ENCODE measurements at regions not wholly inside any gene's neighbourhood (a gene's known extent, or its start where the extent isn't known, plus 50 kb on each side); places are given as distances from the start of the nearest gene placed in this dataset.

DNA sequence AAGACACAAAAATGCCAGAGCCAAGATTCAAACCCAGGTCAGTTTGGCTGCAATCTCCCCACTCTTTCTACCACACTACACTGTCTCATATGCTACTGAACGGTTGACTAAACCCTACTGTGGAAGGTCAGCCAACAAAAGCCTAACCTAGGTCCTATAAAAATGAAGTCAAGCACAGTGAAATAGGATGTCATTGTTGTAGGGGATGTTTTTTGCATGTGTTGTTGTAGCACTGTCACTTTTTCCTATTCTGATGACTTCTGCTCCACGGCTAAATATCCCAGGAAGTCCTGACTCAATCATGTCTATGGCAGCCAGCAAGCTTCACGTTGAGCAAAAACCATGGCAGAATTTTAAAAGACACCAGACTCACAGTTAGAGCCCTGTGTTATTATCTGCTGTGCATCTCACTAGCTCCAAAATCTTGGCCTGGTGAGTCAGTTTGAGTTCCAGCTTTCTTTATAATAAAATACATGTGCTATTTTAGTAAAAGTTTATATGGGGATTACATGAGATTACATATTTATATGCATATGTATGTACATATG lies 322.1 kb upstream of the NT5E start:
- H3K4me3 ChIP-seq (ENCODE audit: low read depth, low read length), result no peak overlapping the region
- TF ChIP-seq, protein P1, sequence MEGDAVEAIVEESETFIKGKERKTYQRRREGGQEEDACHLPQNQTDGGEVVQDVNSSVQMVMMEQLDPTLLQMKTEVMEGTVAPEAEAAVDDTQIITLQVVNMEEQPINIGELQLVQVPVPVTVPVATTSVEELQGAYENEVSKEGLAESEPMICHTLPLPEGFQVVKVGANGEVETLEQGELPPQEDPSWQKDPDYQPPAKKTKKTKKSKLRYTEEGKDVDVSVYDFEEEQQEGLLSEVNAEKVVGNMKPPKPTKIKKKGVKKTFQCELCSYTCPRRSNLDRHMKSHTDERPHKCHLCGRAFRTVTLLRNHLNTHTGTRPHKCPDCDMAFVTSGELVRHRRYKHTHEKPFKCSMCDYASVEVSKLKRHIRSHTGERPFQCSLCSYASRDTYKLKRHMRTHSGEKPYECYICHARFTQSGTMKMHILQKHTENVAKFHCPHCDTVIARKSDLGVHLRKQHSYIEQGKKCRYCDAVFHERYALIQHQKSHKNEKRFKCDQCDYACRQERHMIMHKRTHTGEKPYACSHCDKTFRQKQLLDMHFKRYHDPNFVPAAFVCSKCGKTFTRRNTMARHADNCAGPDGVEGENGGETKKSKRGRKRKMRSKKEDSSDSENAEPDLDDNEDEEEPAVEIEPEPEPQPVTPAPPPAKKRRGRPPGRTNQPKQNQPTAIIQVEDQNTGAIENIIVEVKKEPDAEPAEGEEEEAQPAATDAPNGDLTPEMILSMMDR (IDR thresholded peaks at IDR 0.05; ENCODE audit: borderline replicate concordance, insufficient read depth, low read depth, low read length), result no peak

DNA sequence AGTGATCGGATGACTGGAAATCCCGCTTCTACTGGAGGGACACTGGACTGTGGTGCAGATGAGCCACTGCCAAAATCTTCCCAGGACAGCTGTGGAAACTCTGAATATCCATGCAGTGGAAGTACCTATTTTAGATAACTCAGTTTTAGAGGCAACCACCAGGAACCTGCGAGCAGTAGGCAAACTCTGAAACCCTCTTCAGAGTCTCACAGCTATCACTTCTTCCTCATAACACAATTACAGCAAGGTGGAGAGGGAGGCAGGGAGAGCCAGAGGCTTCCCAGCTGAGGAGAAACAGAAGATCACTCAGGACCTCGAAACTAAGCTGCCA lies 322.8 kb upstream of the NT5E start:
- H3K4me3 ChIP-seq (ENCODE audit: low read depth, low read length), result no peak overlapping the region
- TF ChIP-seq, protein P1 (IDR thresholded peaks at IDR 0.05; ENCODE audit: borderline replicate concordance, insufficient read depth, low read depth, low read length), result no peak

DNA sequence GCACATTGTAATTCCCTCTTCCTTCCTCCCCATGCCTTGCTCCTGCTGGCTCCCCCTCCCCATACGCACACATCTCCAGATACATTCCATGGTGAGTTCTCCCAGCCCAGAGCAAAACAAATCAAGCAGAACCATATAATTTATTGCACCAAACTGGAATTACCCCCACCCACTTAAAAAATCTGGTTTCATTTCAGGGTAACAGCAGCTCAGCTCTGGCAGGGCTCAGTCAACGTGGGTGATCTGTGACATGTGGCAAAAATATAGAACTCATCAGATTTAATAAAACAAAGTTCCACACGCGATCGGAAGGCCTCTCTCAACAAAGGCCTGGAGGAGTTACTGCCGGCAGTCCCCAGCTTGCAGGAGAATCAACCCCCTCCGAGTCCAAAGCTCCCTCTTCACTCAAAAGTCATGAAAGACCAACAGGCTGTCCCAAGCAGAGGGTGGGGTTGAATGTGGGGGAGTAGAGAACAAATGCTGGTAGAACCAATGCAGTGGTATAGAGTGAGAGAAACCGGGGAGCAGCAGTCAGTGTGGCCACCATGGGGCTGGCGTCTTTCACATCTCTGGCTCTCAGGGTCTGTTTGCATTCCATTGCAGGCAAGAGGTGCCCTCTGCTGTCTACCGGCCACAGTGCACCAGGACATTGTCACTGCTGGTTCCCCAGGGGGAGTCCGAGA lies 323.3 kb upstream of the NT5E start:
- TF ChIP-seq, protein P1 (IDR thresholded peaks at IDR 0.05; ENCODE audit: borderline replicate concordance, insufficient read depth, low read depth, low read length), result peak; percentile 60
- H3K4me3 ChIP-seq (ENCODE audit: low read depth, low read length), result no peak overlapping the region

DNA sequence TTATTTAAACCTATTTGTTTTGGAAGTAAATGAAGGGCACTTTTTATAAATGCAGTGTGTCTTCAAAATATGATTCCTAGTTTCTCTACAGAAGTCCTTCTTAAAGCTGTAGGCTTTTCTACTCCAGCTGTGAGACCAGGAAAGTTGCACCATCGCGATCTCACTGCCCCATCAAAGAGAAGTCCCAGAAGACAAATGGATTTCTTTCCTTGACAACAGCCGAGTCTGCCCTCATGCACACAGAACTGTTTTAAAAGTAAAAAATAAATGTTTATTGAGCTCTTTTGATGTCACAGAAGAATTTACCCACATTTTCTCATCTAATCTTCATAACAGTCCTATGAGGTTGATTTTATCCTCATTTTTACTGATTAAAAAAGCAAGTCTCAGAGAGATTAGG lies 324.4 kb upstream of the NT5E start:
- TF ChIP-seq, protein P1 (IDR thresholded peaks at IDR 0.05; ENCODE audit: borderline replicate concordance, insufficient read depth, low read depth, low read length), result no peak

DNA sequence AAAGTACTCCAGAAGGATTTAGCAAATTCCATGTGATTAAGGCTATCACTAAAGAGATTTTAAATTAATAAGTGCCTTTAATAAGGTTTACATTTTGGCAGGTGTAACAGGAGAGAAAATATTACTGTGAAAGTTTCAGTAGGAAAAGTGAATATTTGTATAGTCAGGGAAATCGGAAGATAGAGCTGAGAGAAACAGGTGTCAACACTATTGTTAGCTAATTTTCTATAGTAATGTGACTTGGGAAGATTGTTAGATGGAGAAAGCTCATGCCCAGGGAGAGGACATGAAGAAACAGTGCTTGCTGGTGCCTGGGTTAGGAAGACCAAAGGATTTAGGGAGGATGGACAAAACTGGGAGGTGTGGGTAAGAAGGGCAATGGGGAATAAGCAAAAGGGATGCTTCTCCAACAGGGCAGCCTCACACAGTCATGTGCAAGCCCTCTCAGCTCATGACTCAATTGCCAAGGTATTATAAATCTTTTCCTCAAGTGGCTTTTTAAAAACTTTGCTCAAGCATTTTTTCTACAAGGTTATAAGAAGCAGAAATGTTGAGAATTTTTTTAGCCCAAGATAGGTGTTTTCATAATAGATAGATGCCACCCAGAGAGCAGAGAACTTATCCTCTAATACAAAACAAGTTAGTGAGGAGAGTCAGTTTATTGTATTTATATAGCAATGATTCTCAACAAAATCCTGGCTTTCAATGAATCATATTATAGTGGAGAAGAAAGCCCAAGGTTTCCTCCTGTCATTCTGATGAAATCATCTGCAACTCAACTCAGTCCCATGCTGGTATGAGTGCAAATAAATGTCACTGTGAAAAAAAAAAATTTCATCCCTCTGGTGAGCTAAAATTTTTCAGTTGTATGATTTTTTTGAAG lies 325.2 kb upstream of the NT5E start:
- TF ChIP-seq, protein P1 (IDR thresholded peaks at IDR 0.05; ENCODE audit: borderline replicate concordance, insufficient read depth, low read depth, low read length), result no peak
- no peak overlapping the region for H3K4me3 ChIP-seq (ENCODE audit: low read depth, low read length)

More for the DNA sequence above, 324.4 kb upstream of the NT5E start:
- no peak overlapping the region for H3K4me3 ChIP-seq (ENCODE audit: low read depth, low read length)

DNA sequence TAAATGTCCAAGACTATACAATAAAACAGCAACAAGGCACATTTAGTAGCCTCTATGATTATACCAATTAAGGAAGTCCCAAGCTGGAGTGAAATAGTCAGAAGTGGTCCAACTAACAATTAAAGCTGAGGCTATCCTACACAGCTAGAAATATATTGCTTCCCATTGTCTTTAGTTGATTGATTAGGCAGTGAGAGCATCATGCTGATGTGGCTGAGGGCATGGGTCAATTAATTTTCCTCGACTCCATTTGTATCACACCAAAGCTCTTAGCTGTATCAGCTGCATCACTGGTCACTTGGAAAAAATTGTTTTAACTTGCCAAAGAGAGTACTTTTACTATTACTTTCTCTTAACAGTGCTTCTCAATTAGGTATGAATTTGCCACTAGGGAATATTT lies 328.7 kb upstream of the NT5E start:
- no peak overlapping the region for H3K4me3 ChIP-seq (ENCODE audit: low read depth, low read length)
- TF ChIP-seq, protein P1 (IDR thresholded peaks at IDR 0.05; ENCODE audit: borderline replicate concordance, insufficient read depth, low read depth, low read length), result no peak
